ENCODE measurements at regions not wholly inside any gene's neighbourhood (a gene's known extent, or its start where the extent isn't known, plus 50 kb on each side); places are given as distances from the start of the nearest gene placed in this dataset.

DNA sequence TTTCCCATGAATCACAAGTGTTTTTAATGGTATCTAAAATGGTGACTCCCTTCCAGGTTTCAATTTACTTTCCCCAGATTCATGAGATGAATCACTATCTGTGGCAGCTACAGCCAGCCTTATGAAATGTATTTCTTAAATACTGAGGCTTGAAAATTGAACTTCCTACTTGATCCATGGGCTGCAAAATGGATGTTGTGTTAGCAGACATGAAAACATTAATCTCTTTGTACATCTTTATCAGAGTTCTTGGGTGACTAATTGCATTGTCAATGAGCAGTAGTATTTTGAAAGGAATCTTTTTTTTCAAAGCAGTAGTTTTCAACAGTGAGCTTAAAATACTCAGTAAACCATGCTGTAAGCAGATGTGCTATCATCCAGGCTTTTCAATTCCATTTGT lies 250.8 kb downstream of the SLC6A15 start:
- DNase-seq = peak; percentile 55

DNA sequence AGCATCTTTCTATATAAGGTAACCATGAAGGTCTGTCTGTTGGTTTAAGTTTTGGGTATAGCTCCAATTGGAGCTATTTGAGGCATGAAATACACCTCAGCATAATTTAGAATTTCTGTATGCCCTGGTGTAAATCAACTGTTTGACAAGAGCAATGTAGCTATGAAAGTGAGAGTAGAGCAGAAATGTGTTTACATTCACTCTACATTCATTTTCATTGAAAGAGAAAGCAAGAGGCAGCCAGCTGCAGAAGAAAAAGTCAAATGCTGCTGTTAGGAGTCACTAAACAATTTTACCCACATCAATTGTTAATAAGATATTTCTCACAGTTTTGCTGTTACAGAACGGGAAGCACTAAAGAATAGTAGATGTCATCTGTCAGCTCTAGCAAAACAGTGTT lies 252.5 kb downstream of the SLC6A15 start:
- no peak for DNase-seq

GRCh38 chr12:84658877-84659276 lies 253.7 kb downstream of the SLC6A15 start:
- no peak for DNase-seq

GRCh38 chr12:84656705-84657104 lies 255.9 kb downstream of the SLC6A15 start:
- no peak for DNase-seq

GRCh38 chr12:84653482-84653881 lies 259.1 kb downstream of the SLC6A15 start:
- DNase-seq = no peak

- no peak for DNase-seq
These were observed 264.2 kb downstream of the SLC6A15 start for GRCh38 chr12:84648425-84648824.

DNA sequence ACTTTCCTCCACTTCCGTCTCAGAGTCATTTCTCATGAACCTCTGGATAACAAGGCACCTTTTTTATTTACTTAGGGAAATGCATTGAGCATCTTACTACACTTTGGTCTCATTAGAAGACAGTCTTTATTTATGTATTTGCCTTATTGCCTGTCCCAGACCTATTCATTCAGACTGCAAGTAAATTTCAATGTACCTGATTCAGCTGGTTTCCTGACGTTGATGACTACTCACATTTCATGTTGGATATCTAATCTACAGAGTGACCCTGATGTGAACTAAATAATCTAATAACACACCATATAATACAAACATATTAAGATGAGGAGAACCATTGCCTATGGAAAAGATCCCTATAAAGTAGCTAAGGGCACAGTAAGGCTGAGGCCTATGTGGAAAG lies 267.7 kb downstream of the SLC6A15 start:
- no peak for DNase-seq

GRCh38 chr12:84643993-84644392 lies 268.6 kb downstream of the SLC6A15 start:
- DNase-seq = no peak

- DNase-seq = peak; percentile 22
These were observed 270.6 kb downstream of the SLC6A15 start for GRCh38 chr12:84641940-84642545.

DNA sequence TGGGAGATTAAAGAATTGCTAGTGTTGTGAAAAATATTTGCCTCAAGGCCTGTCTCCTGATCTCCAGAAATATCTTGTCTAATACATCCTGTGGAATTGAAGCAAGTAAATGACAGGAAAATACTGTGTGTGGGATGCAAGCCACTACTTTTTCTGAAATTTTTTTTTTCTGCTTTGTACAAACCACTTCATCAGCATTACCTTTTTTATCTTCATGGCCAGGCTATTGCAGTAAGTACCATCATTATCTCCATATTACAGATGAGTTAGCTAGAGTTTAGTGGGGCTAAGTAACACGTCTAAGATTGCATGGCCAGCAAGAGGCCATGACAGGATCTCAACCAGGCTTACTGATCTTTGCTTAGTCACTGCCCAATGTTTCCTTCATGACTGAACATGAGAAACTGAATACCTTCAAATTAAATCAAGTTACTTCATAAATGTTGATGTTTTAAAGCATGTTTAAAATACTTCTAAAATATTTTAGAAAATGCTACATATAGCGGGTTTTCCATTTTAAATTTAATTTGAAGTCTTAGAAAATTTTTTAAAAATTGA lies 273.7 kb downstream of the SLC6A15 start:
- peak; percentile 31 for DNase-seq

DNA sequence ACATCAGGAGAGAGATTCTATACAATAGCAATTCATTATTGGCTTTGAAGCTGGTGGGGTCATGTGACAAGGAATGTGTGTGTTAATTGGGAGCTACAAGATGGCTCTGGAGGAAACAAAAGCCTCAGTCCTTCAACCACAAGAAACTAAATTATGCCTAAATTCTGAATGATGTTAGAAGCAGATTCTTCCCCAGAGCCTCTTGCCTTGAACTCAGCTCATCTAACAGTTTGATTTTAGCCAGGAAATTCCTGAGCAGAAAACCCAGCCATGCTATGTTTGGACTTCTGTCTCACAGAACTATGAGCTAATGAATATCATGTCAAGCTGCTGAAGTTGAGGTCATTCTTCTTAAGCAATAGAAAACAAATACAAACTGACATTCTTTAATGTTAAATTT lies 274.7 kb downstream of the SLC6A15 start:
- DNase-seq = peak; percentile 80

DNA sequence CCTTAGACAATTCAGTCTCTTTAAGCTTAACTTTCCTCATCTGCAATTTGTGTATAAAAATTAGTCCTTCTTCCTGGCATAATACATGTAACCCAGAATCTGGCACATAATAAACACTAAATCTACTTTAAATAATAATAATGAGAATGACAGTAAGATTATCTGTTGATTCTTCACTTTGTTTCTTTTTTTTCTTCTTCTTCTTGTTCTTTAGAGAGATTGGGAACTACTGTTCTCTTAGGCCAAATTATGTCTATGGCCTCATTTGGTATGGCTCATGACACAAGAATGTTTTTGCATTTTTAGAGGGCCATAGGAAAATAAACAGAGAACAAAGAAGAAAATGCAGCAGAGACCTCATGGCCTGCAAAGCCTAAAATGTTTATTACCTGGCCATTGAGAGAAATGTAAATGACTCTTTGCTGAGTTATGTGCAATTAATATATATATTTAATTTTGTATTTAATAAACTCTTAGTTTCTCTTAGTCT lies 275.8 kb downstream of the SLC6A15 start:
- DNase-seq = peak; percentile 70

DNA sequence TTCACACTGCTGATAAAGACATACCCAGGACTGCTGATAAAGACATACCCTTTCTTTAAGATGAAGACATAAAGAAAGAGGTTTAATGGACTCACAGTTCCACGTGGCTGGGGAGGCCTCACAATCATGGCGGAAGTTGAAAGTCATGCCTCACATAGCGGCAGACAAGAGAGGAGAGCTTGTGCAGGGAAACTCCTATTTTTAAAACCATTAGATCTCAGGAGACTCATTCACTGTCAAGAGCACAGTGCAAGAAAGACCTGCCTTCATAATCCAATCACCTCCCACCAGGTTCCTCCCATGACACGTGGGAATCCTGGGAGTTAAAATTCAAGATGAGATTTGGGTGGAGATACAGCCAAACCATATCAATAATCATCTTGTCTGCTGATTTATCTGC lies 278.1 kb downstream of the SLC6A15 start:
- DNase-seq = no peak

- peak; percentile 43 for DNase-seq
These were observed 280.0 kb downstream of the SLC6A15 start for GRCh38 chr12:84632556-84632955.

DNA sequence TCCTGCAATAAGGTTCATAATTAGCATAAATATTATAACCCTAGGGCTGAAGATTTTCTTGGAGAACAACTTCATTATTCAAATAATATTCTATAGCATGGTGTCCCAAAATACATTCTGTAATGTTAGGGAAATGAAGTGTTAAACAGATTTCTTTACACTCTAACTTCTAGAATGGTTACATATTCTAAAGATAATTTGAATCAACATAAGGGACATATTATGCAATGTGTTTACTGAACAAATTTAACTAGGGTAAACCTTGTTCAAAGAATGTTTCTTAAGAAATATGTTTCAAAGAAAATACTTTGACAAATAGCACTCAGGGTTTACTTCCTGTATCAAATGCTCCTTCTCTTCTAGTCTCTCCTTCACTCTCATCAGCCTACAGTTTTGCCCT lies 281.6 kb downstream of the SLC6A15 start:
- no peak for DNase-seq

GRCh38 chr12:84627593-84627992 lies 285.0 kb downstream of the SLC6A15 start:
- DNase-seq = no peak

GRCh38 chr12:84624601-84625000 lies 288.0 kb downstream of the SLC6A15 start:
- DNase-seq = no peak

DNA sequence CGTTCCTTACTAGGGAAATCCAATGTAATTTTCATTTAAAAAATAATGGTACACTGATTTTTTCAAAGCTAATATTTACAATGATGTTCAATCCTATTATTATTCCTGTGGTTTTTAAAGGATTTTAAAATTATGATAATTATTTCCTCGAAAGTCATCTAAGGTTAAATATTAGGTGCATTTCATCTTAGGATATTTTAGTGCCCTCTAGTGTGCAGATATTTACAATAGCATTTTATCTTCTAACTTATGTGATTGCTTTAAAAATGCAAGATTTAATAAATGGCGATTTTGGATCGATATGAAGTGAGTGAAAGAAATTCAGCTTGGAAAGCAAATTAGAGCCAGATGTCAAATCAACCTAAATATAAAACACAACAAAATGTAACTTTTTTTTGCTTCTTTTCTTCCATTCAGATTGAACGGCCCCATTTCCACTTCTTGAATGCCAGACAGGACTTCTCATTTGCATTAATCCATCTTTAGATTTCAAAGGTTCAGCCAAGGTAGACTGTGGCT lies 293.5 kb downstream of the SLC6A15 start:
- no peak for DNase-seq

DNA sequence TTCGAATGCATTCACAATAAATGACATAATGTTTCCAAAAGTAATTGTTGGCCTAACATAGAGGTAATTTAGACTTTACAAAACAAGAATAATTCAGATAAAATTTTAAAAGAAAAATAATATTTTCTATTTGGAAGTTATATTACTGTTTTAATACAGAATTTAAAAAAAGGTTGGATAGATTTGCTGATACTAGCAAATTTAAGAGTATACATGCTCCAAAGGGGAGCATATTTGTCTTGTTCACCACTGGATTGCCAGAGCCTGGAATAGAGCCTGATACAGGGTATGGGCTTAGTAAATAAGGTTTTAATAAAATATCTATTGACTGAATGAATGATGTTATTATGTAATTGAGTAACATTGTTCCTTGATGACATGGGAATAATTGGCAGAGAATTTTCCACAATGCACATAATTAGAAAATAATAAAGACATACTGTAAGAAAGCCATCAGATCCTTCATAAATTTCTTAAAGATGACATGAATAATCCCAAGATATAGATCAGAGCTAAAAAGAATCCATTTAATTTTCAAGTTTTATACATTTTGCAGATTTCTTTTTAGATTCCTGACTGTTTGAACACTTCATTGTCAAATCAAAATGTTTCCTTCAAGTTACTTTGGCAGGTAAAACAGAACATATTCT lies 305.3 kb downstream of the SLC6A15 start:
- DNase-seq = no peak

DNA sequence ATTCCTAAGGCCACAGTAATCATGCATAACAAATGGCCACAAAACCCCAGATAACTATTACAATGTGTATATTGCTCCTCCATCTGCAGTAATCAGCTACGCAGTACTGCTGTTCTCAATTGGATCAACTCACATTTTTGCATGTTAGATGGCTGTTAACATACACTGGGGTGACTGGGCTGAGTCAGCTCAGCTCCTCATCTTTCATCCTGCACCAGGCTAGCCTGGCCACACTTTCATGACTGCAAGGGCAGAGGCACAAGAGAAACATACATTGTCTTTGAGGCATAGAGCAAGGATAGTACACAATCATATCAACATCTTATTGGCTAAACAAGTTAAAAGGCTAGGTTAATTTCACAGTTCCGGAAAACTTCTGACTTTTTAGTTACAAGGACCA lies 306.6 kb downstream of the SLC6A15 start:
- DNase-seq = no peak

DNA sequence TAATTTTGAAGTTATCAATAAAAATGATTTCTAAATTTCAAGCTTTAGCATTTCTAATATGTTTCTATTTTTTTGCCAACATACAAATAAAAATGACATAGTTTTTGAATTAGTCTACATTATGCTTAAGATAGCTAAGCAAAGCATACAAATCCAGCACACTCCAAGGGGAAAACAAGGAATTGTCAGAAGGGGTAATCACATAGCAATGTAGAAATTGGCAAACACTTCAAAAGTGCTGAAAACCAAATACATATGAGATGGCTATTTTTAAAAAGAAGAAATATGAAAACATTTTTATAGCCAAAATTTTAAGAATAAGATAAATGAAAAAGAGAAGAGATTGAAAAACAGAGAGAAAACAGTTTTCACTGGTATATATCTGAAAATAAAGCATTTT lies 308.0 kb downstream of the SLC6A15 start:
- peak; percentile 71 for DNase-seq

DNA sequence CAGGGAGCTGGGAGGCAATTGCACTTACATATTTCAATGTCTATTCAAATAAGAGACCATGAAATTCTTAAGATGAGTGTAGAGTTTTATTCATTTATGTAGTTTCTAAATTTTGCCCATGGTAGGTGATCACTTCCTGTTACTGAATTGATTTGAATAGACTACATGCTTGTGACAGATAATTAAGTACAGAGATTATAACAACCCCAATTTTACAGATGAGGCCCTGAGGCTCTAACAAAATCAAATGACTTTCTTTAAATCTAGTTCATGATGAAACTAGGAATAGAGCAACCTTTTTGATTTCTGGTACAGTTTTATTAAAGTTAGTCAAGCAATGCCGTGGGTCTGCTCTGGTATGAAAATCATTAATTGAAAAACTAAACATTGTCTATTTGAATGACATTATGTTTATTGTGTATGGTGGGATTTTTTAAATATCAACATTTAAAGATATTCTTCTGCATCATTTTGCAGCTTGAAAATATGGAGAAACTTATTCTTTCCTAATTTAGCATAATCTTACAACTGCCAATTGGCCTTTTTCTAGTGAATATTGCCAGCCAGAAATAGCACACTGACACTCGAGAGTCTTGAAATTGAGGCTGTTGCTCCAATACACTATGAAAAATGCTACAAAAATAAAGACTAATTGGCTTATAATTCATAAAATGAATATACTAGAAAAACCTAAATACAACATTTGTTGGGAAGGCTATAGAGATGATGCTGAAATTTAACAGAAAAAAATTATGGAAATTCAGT lies 308.9 kb downstream of the SLC6A15 start:
- DNase-seq = no peak

GRCh38 chr12:84601483-84601882 lies 311.1 kb downstream of the SLC6A15 start:
- no peak for DNase-seq
